Pons (tissue), 1 donor: ENCODE measurements at regions not wholly inside any gene's neighbourhood (a gene's known extent, or its start where the extent isn't known, plus 50 kb on each side); places are given as distances from the start of the nearest gene placed in this dataset.
"Not testable (repeated sequence)": the region's sequence is repeated elsewhere in the genome, so short reads cannot be mapped to it uniquely, and the experiment has no call there.

ENCODE experiments used
- DNase-seq: peaks from one replicate; pipeline ENCODE4 v3.0.0-alpha.2; 2016; ENCODE audit warnings: low spot score

GRCh38 chr11:37322333-37323194, 724.5 kb upstream of the RAG2 start:
- no peak for DNase-seq

DNA sequence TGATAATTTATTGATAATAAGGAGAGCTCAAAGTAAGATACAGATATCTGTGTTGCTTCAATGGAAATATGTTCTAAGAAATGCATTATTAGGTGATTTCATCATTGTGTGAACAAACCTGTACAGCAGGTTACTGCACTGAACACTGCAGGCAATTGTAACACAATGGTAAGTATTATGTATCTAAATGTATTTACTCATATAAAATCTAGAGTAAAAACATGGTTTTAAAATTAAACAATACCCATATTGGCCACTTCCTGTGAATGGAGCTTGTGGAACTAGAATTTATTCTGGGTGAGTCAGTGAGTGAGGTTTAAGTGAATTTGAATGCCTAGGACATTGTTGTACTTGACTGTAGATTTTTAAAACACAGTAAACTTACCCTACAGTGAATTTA, 722.9 kb upstream of the RAG2 start:
- DNase-seq = no peak

DNA sequence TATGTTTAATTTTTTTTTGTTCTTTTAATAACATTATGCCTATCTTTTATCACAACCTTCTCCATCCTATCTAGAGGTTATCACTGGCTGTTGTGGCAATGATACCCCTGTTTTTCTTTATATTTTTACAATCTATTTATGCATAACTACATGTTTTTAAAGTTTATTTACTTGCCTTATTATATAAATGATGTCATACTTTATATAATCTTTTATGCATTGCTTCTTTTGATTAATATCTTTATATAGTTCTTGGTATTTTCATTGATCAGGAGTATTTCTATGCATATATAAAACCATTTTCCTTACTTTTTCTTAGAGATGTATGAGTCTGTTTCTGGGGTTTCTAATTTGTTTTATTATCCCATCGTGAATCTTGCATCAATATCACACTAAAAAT, 719.8 kb upstream of the RAG2 start:
- DNase-seq = no peak

DNA sequence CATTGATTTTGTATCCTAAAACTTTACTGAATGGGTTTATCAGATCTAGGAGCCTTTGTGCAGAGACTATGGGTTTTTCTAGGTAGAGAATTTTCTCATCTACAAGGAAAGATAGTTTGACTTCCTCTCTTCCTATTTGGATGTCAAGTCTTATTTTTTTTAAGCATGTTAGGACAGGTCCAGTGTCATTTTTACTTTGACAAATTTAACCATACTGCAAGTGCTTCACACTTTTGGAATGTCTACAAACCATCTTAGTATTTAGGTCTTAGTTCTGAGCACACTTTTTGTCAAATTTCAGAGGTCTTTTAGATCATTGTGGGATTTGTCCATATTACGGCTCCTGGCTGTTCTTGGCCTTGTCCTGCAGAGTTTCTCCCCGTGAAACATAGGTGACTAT, 715.2 kb upstream of the RAG2 start:
- no peak for DNase-seq

GRCh38 chr11:37306563-37306962, 708.5 kb upstream of the RAG2 start:
- DNase-seq = no peak

DNA sequence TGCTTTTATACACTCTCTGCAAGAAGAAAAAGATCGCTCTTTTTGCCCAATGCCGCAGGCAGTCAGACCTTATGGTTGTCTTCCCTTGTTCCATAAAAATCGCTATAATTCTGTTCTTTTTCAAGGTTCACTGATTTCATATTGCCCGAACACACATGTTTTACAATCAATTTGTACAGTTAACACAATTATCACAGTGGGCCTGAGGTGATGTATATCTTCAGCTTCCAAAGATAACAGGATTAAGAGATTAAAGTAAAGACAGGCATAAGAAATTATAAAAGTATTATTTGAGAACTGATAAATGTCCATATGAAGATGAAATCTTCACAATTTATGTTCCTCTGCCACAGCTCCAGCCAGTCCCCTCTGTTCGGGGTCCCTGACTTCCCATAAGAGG, 703.4 kb upstream of the RAG2 start:
- not testable (repeated sequence) for DNase-seq

DNA sequence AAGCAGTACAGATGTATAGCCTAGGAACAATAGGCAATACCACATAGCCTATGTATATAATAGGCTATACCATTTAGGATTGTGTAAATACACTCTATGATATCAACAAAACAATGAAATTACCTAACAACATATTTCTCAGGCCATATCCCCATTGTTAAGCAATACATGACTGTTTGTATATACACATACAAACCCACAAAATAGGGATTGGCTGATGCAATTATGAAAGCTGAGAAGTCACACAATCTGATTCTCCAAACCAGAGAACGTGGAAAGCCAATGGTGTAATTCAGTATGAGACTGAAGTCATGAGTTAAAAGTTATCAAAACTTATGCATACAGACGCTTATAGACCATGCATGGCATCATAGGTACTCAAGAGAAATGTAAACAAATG, 700.1 kb upstream of the RAG2 start:
- no peak for DNase-seq

DNA sequence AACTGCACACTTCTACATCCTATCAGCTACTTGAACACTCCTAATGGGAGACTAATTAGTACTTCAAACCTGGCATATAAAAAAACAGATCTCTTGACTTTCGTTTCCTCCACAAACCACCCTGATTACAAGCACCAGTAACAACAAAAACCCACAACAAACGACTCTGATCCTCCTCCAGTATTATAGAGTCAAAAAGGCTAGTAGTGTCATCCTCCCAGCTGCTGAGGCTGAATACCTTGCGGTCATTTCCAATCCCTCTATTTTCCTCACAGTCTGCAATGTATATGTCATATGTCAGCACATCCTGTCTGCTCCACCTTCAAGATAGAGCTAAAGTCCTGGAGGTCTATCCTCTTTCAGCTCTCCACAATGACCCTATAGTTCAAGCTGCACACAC, 688.9 kb upstream of the RAG2 start:
- no peak for DNase-seq

- no peak for DNase-seq
These were observed 684.3 kb upstream of the RAG2 start for GRCh38 chr11:37282367-37282766.

DNA sequence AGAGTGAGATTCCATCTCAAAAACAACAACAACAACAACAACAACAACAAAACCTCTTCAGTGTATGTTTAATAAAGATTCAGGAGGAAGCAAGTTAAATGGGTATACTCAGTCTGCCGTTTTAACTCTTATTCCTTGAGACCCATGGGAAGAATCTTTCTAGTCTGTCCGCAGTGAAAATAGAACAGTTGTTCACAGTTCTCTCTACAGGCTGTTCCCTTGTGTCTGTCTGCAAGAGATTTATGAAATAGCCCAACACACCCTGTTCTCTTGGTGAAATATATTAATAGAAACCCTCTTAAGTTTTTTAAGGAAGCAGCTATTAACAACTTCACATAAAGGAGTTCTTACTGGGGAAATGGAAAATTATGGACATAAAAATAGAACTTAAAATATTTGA, 682.2 kb upstream of the RAG2 start:
- no peak for DNase-seq

GRCh38 chr11:37277896-37278465, 679.9 kb upstream of the RAG2 start:
- no peak for DNase-seq

DNA sequence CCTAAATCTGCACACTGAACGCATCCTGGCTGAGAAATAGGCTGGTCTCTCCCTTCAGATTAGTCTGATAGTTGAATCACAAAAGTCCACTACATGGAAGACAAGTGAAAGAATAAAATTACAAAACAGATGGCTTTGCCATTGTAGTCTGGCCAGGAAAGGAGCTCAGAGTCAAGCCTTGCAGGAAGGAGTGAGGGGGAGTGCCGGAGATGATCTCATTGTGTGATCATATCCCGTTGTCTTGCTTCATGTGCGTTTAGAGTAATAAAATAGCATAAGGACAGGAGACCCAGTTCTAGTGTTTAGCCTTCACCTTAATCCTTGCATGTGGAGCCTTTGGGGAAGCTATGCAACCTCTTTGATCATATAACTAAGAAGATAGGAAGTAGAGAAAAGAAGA, 666.7 kb upstream of the RAG2 start:
- DNase-seq = no peak

DNA sequence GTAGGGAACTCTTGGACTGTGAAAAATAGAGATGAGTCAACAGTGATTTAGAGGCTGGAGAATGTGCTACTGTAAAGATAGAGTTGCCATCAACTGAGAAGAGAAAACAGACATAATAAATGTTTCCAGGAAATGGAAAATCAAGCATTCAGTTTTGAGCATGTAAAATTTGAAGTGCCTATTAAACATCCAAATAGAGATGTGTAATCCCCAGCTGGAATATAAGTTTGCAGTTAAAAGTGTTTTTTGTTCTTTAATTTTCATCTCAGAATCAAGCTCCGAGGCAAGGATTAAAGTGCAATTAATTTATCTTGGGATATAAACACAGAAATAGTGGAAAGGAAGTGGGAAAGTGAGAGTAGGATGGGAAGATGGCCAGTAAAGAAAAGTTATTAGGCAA, 666.0 kb upstream of the RAG2 start:
- DNase-seq = no peak

DNA sequence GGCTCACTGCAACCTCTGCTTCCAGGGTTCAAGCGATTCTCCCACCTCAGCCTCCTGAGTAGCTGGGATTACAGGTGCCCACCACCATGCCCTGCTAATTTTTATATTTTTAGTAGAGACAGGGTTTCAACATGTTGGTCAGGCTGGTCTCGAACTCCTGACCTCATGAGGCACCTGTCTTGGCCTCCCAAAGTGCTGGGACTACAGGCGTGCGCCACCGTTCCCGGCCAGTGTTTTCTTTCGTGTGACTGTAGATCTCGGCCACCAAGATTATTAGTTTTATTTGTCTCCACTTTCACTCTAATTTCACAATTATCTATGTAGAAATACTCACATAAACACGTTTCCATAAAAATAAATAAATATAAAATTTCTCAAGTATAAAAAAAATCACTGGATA, 665.4 kb upstream of the RAG2 start:
- DNase-seq = not testable (repeated sequence)

DNA sequence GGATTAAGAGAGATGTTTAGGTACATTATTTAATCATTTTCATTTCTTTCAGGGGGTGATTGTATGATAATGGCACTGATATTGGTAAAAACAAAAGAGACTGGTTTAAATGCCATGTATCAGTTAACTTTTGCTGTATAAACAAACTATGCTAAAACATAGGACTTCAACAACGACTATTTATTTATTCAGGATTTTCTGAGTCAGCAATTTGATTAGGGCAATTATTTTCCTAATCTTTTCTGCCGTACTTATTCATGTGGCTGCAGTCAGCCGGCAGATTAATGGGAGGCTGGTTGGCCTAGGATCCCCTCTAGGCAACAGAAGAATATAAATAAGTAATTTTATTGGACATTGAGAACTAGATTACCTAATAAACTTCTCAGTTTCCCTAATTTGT, 661.7 kb upstream of the RAG2 start:
- DNase-seq = no peak

DNA sequence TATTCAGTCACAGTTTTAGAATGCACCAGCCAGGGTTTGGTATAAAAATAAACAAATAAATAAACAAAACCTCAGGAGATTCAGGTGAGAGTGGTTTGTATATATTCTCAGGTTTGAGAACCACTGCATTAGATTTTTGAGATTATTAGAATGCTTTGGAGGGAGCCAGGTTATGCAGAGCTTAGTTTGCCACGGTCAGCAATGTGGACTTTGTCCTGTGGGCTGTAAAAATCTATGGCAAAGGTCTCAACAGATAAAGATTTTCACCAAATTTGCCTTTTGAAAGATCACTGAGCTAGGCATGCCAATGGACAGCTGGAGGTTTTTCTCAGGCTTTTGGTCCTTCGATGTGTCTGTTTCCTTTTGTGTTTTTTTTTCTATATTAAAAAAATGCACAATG, 650.1 kb upstream of the RAG2 start:
- no peak for DNase-seq

DNA sequence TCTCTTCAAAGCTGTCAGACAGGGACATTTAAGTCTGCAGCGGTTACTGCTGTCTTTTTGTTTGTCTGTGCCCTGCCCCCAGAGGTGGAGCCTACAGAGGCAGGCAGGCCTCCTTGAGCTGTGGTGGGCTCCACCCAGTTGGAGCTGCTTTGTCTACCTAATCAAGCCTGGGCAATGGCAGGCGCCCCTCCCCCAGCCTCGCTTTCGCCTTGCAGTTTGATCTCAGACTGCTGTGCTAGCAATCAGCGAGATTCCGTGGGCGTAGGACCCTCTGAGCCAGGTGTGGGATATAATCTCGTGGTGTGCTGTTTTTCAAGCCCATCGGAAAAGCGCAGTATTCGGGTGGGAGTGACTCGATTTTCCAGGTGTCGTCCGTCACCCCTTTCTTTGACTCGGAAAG, 648.1 kb upstream of the RAG2 start:
- not testable (repeated sequence) for DNase-seq

GRCh38 chr11:37230865-37231264, 632.8 kb upstream of the RAG2 start:
- DNase-seq = no peak

GRCh38 chr11:37223962-37224361, 625.9 kb upstream of the RAG2 start:
- no peak for DNase-seq

GRCh38 chr11:37203006-37203405, 605.0 kb upstream of the RAG2 start:
- peak; percentile 28 for DNase-seq

- DNase-seq = no peak
These were observed 601.0 kb upstream of the RAG2 start for GRCh38 chr11:37199082-37199481.

DNA sequence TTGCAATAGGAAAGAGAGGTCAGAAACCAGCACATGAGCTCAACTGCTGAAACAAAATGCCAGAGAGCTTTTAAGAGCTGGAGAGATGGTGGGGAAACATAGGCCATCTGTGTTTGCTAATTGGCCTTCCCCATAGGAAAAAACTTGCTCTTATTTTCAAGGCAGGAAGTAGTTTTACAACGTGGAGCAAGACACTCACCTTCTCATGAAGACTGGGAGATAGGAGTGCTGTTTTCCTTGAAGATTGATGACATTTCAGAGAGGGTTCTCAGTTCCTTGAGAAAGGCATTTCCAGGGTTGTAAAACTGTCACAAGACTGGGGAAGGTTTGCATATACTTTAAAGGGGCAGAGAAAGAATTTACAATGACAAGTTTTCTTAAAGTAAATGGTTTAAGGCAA, 586.3 kb upstream of the RAG2 start:
- no peak for DNase-seq

DNA sequence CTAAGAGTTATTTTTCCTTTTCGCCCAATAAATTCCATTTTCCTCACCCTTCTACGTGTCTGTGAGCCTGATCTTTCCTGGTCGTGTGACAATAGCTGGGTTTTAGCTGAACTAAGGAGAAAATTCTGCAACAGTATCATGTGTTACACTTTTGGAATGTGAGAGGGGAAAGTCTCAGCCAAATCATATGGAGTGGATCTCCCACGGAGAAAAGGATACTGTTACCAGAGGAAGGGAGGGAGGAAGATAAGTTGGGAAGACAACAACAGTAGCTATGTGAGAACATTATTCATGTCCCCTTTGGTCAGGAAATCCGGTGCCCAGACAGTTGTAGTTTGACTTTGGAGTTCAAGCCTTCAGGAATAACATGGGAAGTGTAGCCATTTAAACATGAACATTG, 584.0 kb upstream of the RAG2 start:
- DNase-seq = no peak

DNA sequence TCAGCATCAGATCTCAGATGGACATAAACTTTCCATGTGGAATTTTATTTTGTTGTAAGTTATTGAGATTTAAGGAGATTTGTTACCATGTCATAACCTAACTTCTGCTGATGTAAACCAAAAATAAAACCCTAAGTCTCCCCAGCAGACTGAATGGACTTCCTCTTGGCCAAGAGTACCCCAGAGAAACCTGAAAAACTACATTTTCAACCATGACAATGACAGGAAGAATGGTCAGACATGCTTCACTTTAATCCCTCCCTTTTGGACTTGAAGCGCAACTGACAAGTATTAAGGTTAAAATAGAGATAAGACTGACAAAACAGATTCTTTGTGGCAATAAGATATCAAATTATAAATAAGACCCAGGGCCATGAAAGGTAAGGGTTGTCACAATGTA, 579.7 kb upstream of the RAG2 start:
- no peak for DNase-seq
